HG03460 (cell line): ENCODE measurements at regions not wholly inside any gene's neighbourhood (a gene's known extent, or its start where the extent isn't known, plus 50 kb on each side); places are given as distances from the start of the nearest gene placed in this dataset.

Source experiments
- ATAC-seq: cut with Tn5 transposase; IDR thresholded peaks from one replicate; pipeline ENCODE4 v1.9.1; 2021; ENCODE audit not compliant: unreplicated experiment

DNA sequence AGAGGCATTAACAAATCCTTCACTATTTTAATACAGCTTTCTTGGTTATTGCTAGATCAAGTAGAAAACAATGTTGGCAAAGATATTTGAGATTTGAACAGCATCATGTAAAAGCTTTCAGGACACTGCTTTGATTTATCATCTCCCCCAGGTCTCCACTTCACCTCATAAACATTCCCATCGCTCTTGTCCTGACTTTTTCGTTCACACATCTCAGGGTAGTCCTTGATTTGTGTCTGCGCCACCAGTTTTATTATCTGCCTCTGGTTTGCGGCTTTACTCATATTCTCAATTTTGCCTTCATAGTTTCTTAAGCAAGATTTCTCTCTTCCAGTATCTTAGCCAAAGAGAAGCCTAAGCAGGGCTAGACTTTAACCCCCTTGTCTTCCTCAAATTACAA is 63.5 kb upstream of the ROR1 start:
- ATAC-seq = no peak

DNA sequence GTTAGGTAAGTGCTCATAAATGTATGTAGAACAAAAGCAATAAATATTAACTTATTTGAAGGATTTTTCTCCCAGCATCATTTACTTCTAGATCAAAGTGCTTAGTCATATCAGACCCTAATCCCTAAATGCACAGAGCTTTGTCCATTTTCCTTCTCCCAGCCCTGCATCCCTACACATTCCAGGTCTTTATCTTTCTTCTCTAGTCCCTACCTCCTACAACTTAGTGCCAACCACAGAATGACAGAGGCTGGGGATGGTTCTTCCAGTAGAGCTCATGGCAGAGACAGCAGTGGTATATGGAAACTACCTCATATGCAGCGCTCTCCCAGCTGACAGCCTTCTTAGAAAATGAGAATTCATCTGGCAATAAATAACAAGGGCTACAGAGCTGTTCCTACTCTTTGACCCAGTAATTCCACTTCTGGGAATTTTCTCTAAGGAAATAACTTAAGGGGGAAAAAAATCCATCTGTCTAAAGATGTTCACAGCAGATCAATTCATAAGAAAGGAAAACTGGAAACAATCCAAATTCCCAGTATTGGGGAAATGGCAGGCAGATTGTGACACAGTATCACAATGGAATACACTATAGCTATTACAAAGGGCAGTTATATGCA is 62.9 kb upstream of the ROR1 start:
- ATAC-seq = no peak

DNA sequence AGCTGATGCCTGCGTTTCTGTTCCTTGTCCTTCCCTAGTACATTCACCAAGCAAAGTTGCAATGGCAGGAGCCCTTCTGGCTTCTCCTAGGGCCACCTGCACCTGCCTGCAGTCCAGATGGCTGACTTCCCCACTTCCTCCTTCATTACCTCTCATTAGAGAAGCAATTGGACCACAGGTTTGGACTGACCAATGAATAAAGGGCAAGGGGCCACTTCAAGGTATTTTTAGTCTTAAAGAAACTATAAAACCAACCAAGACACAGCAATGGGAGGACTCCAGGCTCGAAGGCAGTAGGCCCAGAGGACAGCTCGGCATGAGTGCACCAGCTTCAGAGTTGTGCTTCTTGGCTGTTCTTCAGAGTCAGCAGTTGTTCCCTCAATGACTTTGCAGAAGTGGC is 60.8 kb upstream of the ROR1 start:
- no peak for ATAC-seq

DNA sequence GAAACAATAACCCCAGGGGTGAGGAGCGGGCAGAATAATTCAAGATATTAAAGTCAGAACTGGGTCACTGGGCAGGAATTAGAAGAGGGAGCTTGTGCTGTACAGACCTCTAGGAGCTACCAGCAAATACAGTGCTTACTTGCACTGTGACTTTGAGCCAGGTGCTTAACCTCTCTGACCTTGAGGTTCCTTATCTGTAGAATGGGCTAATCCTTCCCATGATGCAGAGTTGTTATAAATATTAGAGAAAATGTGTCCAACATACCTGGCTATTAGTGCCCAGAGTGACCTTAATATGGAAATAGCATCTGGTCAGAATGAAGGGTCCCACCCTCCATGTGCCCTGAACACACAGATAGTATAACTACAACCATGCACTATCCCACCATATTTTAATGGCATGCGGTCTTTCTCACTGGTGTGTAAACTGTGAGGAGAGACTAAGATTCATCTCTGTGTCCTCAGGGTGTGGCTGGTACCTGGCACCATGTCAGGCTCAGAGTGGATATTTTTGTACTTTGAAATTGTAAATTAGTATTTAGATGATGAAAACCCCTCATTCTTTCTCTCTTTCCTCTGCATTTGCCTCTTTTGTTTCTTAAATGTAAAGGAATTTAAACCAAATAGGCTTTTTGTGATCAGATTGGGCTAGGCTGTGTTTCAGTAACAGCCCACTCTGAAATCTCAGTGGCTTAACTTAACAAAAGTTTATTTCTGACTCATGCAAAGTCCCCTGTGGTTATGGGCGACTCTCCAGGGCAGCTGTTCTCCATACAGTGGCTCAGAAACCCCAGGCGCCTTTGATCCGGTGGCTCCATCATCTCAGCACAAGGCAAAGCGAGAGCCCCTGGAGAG is 60.0 kb upstream of the ROR1 start:
- ATAC-seq = peak; percentile 59

DNA sequence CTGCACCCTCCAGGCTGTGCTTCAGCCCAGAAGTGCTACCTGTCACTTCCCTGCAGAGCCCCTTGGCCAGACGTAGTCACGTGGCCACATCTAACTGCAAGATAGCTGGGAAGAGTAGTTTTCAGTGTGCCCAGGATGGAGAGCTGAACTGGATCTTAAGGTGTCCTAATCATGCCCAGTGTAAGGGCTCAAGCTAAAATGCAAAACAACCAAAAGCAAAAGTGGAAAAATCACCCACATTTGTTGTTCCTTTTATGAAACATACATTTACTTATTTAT is 59.4 kb upstream of the ROR1 start:
- ATAC-seq = no peak

DNA sequence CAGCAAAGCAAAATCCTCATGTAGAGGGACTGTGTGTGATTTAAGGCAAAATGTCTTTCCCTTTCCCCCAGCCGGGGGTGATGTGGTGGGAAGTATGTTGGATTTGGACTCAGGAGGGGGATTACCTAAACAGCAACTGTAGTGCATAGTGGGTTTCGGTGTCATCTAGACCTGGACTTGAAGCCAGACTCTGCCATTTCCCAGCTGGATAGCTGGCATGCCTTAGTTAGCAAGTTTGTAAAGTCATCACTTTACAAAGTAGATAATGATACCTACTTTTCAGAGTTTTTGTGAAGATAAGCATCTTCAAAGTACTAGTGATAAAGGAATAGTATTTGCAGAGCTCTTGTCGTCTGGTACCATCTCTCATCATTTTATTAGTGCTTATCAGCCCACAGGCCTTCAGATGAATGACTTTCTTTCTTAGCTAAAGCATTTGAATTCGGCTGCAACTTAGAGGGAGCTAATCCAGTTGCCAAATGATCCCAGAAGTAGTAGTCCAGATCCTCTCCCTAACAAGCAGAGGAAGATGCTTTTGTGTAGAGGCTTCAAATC is 56.2 kb upstream of the ROR1 start:
- ATAC-seq = no peak

DNA sequence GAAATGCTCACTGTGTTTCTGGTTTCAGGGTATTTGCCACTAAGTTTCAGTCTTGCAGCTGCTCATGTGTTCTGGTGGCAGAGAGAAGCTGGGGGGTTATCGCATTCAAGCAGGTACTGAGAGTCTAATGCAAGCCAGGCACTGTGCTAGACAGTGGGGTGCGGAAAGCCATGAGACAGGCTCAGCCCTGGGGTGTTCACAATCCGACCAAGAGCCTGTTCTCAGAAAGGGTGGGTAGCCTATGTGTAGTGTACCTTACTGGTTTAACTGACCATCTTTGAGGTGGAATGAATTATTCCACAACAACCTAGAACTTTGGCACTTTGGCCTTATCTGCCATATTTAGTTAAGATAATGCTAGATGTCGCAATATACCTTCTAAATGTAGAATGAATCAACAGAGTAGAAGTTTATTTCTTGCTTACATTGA is 55.3 kb upstream of the ROR1 start:
- ATAC-seq = no peak

DNA sequence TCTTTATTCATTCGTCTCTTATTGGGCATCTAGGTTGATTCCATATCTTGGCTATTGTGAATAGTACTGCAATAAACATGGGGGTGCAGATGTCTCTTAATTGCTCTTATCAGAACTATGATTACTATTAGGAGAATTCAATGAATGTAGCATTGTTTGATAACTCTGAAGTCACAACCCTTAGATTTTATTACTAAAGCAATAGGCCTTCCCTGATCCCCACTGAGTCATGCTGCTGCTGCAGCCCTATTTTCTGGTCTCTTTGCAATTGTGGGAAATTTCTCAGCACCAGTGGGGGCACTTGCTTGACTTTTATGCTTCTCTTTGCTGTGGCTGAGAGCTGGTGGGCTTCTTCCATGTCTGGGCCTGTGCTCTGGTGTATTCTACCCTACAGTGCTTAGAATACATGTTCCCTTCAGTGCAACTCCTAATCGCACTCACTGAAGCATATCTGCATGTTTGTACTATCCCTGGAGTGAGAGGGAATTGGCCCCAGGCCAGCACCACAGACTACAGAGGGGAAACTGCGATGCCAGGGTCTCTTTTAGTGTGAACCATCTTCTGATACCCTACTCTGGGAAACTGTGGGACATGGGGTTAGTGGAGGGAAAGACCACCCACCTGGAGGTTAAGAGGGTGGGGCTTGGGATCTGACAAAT is 52.2 kb upstream of the ROR1 start:
- no peak for ATAC-seq

DNA sequence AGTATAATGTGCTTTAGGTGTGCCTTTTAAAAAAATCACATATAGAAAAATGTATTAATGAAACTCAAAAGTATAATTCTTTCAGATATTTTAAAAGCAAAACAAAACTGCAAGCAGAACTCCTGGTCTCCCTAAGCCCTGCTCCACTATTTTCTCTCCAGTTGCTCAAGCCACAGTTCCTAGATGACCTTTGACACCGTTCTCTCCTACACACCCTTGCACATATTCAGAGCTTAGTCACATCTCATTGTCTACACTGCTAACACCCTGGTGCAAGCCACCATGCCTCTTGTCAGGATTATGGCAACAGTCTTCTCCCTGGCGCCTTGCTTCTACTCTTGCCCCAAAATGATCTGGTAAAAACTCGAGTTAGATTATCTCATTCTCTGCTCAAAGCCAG is 50.2 kb upstream of the ROR1 start:
- ATAC-seq = no peak
